DOHH2 (cell line): ENCODE measurements at regions not wholly inside any gene's neighbourhood (a gene's known extent, or its start where the extent isn't known, plus 50 kb on each side); places are given as distances from the start of the nearest gene placed in this dataset.

Source experiments
- EZH2phosphoT487 ChIP-seq: fragments of 200-600 bp; sonication (generic); IDR thresholded peaks from 2 replicates; pipeline ENCODE4 v1.6.1; 2017; ENCODE audit warnings: borderline replicate concordance, mild to moderate bottlenecking, antibody characterized with exemption, low read length, moderate library complexity, mixed read lengths
- TF ChIP-seq, protein P1 (sequence below): fragments of 200-600 bp; sonication (generic); IDR thresholded peaks from one replicate; pipeline ENCODE4 v1.5.1; 2014; ENCODE audit warnings: antibody characterized with exemption, mild to moderate bottlenecking, low read depth, low read length; ENCODE audit not compliant: poor library complexity, severe bottlenecking

DNA sequence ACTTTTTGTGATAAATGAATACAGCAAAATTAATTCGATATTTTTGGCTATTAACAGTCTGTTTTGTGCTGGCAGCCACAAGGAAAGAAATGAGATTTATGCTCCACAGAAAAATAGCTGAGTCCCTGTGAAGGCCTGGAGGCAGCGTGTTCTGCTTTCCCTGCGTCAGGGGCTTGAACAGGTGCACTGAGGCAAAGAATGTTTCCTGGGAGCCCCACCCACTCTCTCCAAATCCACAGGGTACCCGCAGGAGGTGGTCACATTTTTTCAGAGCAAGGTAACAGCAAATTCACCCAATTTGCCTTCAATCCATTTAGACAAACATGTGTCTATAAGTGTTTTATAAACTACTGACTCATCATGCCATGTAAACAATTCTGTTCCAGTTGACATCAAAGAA is 308.1 kb downstream of the TCERG1L start:
- TF ChIP-seq, protein P1, sequence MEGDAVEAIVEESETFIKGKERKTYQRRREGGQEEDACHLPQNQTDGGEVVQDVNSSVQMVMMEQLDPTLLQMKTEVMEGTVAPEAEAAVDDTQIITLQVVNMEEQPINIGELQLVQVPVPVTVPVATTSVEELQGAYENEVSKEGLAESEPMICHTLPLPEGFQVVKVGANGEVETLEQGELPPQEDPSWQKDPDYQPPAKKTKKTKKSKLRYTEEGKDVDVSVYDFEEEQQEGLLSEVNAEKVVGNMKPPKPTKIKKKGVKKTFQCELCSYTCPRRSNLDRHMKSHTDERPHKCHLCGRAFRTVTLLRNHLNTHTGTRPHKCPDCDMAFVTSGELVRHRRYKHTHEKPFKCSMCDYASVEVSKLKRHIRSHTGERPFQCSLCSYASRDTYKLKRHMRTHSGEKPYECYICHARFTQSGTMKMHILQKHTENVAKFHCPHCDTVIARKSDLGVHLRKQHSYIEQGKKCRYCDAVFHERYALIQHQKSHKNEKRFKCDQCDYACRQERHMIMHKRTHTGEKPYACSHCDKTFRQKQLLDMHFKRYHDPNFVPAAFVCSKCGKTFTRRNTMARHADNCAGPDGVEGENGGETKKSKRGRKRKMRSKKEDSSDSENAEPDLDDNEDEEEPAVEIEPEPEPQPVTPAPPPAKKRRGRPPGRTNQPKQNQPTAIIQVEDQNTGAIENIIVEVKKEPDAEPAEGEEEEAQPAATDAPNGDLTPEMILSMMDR: no peak
- no peak for TF ChIP-seq EZH2phosphoT487
